HG03064 (cell line): ENCODE measurements at regions not wholly inside any gene's neighbourhood (a gene's known extent, or its start where the extent isn't known, plus 50 kb on each side); places are given as distances from the start of the nearest gene placed in this dataset.

ENCODE experiments used
- ATAC-seq: cut with Tn5 transposase; IDR thresholded peaks from one replicate; pipeline ENCODE4 v1.9.1; 2021; ENCODE audit warnings: low read depth; ENCODE audit not compliant: unreplicated experiment

- no peak for ATAC-seq
These were observed 167.9 kb upstream of the CD180 start for GRCh38 chr5:67364381-67364970.

GRCh38 chr5:67363963-67364362 is 167.4 kb upstream of the CD180 start:
- ATAC-seq, result no peak

- ATAC-seq, result no peak
These were observed 166.6 kb upstream of the CD180 start for GRCh38 chr5:67363180-67363709.

- ATAC-seq, result no peak
These were observed 165.5 kb upstream of the CD180 start for GRCh38 chr5:67361932-67362729.

GRCh38 chr5:67360047-67360446 is 163.4 kb upstream of the CD180 start:
- no peak for ATAC-seq

- no peak for ATAC-seq
These were observed 161.6 kb upstream of the CD180 start for GRCh38 chr5:67358186-67358585.

GRCh38 chr5:67355120-67355713 is 158.6 kb upstream of the CD180 start:
- no peak for ATAC-seq

GRCh38 chr5:67353500-67354450 is 157.2 kb upstream of the CD180 start:
- ATAC-seq, result no peak

- ATAC-seq, result no peak
These were observed 154.1 kb upstream of the CD180 start for GRCh38 chr5:67350618-67351201.

GRCh38 chr5:67350185-67350584 is 153.6 kb upstream of the CD180 start:
- ATAC-seq, result no peak

- no peak for ATAC-seq
These were observed 151.2 kb upstream of the CD180 start for GRCh38 chr5:67347821-67348220.

GRCh38 chr5:67346611-67347010 is 150.0 kb upstream of the CD180 start:
- no peak for ATAC-seq

- ATAC-seq, result no peak
These were observed 148.3 kb upstream of the CD180 start for GRCh38 chr5:67344870-67345269.

GRCh38 chr5:67343835-67344234 is 147.2 kb upstream of the CD180 start:
- ATAC-seq, result no peak

GRCh38 chr5:67341478-67341877 is 144.9 kb upstream of the CD180 start:
- ATAC-seq, result no peak

GRCh38 chr5:67339219-67339767 is 142.7 kb upstream of the CD180 start:
- no peak for ATAC-seq

GRCh38 chr5:67338421-67338820 is 141.8 kb upstream of the CD180 start:
- no peak for ATAC-seq

- ATAC-seq, result no peak
These were observed 141.2 kb upstream of the CD180 start for GRCh38 chr5:67337751-67338150.

- no peak for ATAC-seq
These were observed 138.8 kb upstream of the CD180 start for GRCh38 chr5:67335426-67335825.

GRCh38 chr5:67334373-67334772 is 137.8 kb upstream of the CD180 start:
- no peak for ATAC-seq
